Heart right ventricle (tissue), 16 donors: ENCODE measurements at regions not wholly inside any gene's neighbourhood (a gene's known extent, or its start where the extent isn't known, plus 50 kb on each side); places are given as distances from the start of the nearest gene placed in this dataset.

Experiments used
- ATAC-seq, 8 donors: fragments of 200-7000 bp; cut with Tn5 transposase; one replicate each; pipeline ENCODE4 v1.9.1; 2020; ENCODE audit warnings: mild to moderate bottlenecking in 8 of 8, moderate library complexity in 8 of 8, moderate number of reproducible peaks in 1 of 8
- DNase-seq, 2 donors: peaks; one replicate each; pipeline ENCODE4 v3.0.0-alpha.2; 2020
- H3K27ac ChIP-seq, 10 donors: fragments of 200-600 bp; sonication (generic) in 2 of 10; one replicate each; pipeline versions ENCODE4 v1.5.0 to v1.8.0; 2020 to 2022; ENCODE audit warnings: mild to moderate bottlenecking in 3 of 10
- H3K27me3 ChIP-seq, 7 donors: fragments of 200-600 bp; one replicate each; pipeline ENCODE4 v1.8.0; 2021 to 2022; ENCODE audit warnings: mild to moderate bottlenecking in 2 of 7
- H3K36me3 ChIP-seq, 9 donors: fragments of 200-600 bp; sonication (generic) in 1 of 9; one replicate each; pipeline versions ENCODE4 v1.5.0 to v1.8.0; 2020 to 2022; ENCODE audit warnings: mild to moderate bottlenecking in 2 of 9
- H3K4me1 ChIP-seq, 9 donors: fragments of 200-600 bp; sonication (generic) in 1 of 9; one replicate each; pipeline versions ENCODE4 v1.5.0 to v1.8.0; 2020 to 2022; ENCODE audit warnings: mild to moderate bottlenecking in 4 of 9
- H3K4me3 ChIP-seq, 10 donors: fragments of 200-600 bp; sonication (generic) in 2 of 10; one replicate each; pipeline versions ENCODE4 v1.5.0 to v1.8.0; 2020 to 2022; ENCODE audit warnings: mild to moderate bottlenecking in 7 of 10, moderate library complexity in 2 of 10
- H3K9me3 ChIP-seq, 11 donors: fragments of 200-600 bp in 10 of 11; sonication (generic) in 2 of 11; one replicate each; pipeline versions ENCODE4 v1.5.0 to v1.8.0; 2013 to 2022; ENCODE audit warnings: mild to moderate bottlenecking in 2 of 11, control low read depth in 1 of 11, moderate library complexity in 1 of 11
- CTCF ChIP-seq, 9 donors: fragments of 200-600 bp; sonication (generic) in 2 of 9; IDR thresholded peaks; one replicate each; pipeline versions ENCODE4 v1.5.0 to v1.8.0; 2021 to 2022; ENCODE audit warnings: antibody characterized with exemption in 9 of 9, mild to moderate bottlenecking in 5 of 9, moderate library complexity in 1 of 9
- WGBS, 2 donors: extraction: QIAGEN DNeasy Blood & Tissue Kit; methylation state at CpG; one replicate each; pipeline ENCODE4 v1.1.7; 2013; ENCODE audit warnings: inconsistent platforms in 1 of 2; 5-methylcytosine and 5-hydroxymethylcytosine counted together
- intact Hi-C, 10 donors: fragments of 100-400 bp; cut with DNase I; formaldehyde crosslinking; loops; one replicate each; pipeline versions ENCODE4 v1.11.1 to v1.14.2; 2022
- donor health status: Arrhythmogenic right ventricular cardiomyopathy.
- donor health status: ischemic (EF 13 %, LVEDD 7.1; RV severe dilation, severe dysfunction).
- donor health status: healthy with polysubstance abuse.
- donor health status: DM: no; HTN: yes; CAD: no.
- donor health status: DM: no; HTN: no; CAD: no.
- donor health status: ischemic (EF 25% LVEDD 6.9; RV normal size, moderate dysfunction).
- donor health status: ischemic (EF 25% LVEDD 5.7; RV mildly dilated, moderate dysfunction).
- donor health status: healthy.
- donor health status: DM: yes; HTN: yes; CAD: no.
- donor health status: Ischemic cardiomyopathy.
- donor health status: ischemic (EF 35%, LVEDD 5.7; RV mildly dilated, moderate dysfunction).
- donor health status: nonischemic (EF 11% LVEDD 7.7; RV severe dilation, severe dysfunction).
- donor health status: DM: yes; HTN: yes; CAD: no.
- donor health status: PGD.
- donor health status: ischemic (EF 29% LVEDD 5.4; RV normal size, mild dysfunction).
- donor health status: nonischemic (EF 23%, LVEDD 6.1; RV moderate dilation, normal function).

GRCh38 chr3:113070681-113071113 lies 79.9 kb downstream of the GTPBP8 start:
- H3K27me3 ChIP-seq, result no peaks in the 10 kb centered on the region
- no peak overlapping the region for H3K27ac ChIP-seq
- no peaks in the 10 kb centered on the region for H3K36me3 ChIP-seq
- TF ChIP-seq CTCF (IDR thresholded peaks at IDR 0.05), result no peak
- H3K9me3 ChIP-seq, result peaks cover 0 to 7% (median 0%) of the 10 kb centered on the region in 11 donors
- DNase-seq, result no peak
- intact Hi-C loops, result no loop called here
- no peak for ATAC-seq
- H3K4me1 ChIP-seq, result peaks cover 0 to 9% (median 0%) of the 10 kb centered on the region in 9 donors
- H3K4me3 ChIP-seq, result no peak overlapping the region
- 51 to 52% methylated on average over 4 of the region's 4 CpGs for WGBS, 2 donors

GRCh38 chr3:113075588-113075987 lies 84.8 kb downstream of the GTPBP8 start:
- TF ChIP-seq CTCF (IDR thresholded peaks at IDR 0.05), result no peak
- H3K4me1 ChIP-seq, result peaks cover 0 to 2% (median 0%) of the 10 kb centered on the region in 9 donors
- no peaks in the 10 kb centered on the region for H3K27me3 ChIP-seq
- 68 to 69% methylated on average over 4 of the region's 4 CpGs for WGBS, 2 donors
- H3K4me3 ChIP-seq, result no peak overlapping the region
- intact Hi-C loops, result no loop called here
- H3K27ac ChIP-seq, result no peak overlapping the region
- no peaks in the 10 kb centered on the region for H3K36me3 ChIP-seq
- no peak for ATAC-seq
- no peak for DNase-seq
- H3K9me3 ChIP-seq, result no peaks in the 10 kb centered on the region

DNA sequence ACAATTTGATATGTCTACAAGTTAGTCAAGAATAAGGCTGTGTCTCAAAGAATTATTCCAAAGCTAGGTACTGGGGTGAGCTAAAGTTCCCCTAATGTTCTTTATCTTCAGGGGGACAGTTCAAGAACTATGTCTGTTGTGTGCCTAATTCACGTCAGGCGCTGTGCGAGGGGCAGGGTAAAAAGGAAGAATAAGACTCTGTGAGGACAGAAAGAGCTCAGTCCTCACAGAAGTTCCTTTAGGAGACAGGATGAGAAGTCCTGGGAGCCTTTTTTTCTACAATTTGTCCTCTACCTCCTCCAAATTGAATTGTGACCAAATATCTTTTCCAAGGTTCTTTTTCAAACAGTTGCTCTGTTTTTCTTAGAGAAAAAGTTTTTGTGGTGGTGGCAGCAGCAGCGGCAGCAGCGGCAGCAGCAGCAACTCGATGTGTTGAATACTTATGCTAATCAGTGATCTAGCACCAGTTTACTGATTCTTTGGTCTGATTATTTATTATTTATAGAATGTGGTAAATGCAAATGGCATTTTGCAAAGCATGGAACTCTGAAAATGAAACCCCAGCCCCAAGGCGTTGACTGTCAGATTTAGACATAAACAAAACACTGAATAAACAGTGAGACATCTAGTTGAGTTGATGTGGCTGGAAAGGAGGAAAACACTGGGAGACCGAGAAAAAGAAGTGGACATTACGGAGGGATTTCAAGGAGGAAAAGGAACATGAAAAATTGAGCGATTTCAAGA lies 88.6 kb downstream of the GTPBP8 start:
- Histone ChIP-seq H3K4me3 (peak overlapping the region in 2 of 10 donors; percentile 9 to 25), H3K27me3 (no peaks in the 10 kb centered on the region), H3K27ac (peak overlapping the region in 1 of 10 donors; percentile 7), H3K36me3 (no peaks in the 10 kb centered on the region), H3K9me3 (no peaks in the 10 kb centered on the region), H3K4me1 (peaks cover 0 to 5% (median 0%) of the 10 kb centered on the region in 9 donors)
- no peak for TF ChIP-seq CTCF (IDR thresholded peaks at IDR 0.05)
- no peak for ATAC-seq
- intact Hi-C loops, result no loop called here
- WGBS, 2 donors, result 48 to 53% methylated on average over 10 of the region's 10 CpGs
- DNase-seq, result no peak

- ATAC-seq (peak in 6 of 8 donors; percentile 25 to 76 (median 48)), DNase-seq (peak; percentile 11 to 23)
- no peaks in the 10 kb centered on the region for H3K27me3 ChIP-seq
- intact Hi-C loops, result no loop called here
- H3K27ac ChIP-seq, result peak overlapping the region in 1 of 10 donors; percentile 10
- no peak overlapping the region for H3K4me3 ChIP-seq
- H3K36me3 ChIP-seq, result no peaks in the 10 kb centered on the region
- H3K4me1 ChIP-seq, result peaks cover 0 to 12% (median 0%) of the 10 kb centered on the region in 9 donors
- 30 to 38% methylated on average over 2 of the region's 2 CpGs for WGBS, 2 donors
- TF ChIP-seq CTCF (IDR thresholded peaks at IDR 0.05), result no peak
- H3K9me3 ChIP-seq, result no peaks in the 10 kb centered on the region
Measured at GRCh38 chr3:113084777-113085176, 94.0 kb downstream of the GTPBP8 start.
